Left ventricle myocardium inferior (tissue), 1 donor: ENCODE measurements at regions not wholly inside any gene's neighbourhood (a gene's known extent, or its start where the extent isn't known, plus 50 kb on each side); places are given as distances from the start of the nearest gene placed in this dataset.

Experiments used
- DNase-seq: peaks from one replicate; pipeline ENCODE4 v3.0.0-alpha.2; 2020
- H3K27ac ChIP-seq: fragments of 200-600 bp; replicated peaks from 2 replicates; pipeline ENCODE4 v1.8.0; 2021
- H3K27me3 ChIP-seq: fragments of 200-600 bp; 2 replicates; pipeline ENCODE4 v1.8.0; 2021; ENCODE audit warnings: low read depth
- H3K36me3 ChIP-seq: fragments of 200-600 bp; 2 replicates; pipeline ENCODE4 v1.8.0; 2021
- H3K4me1 ChIP-seq: fragments of 200-600 bp; 2 replicates; pipeline ENCODE4 v1.8.0; 2021
- H3K4me3 ChIP-seq: fragments of 200-600 bp; 2 replicates; pipeline ENCODE4 v1.8.0; 2021; ENCODE audit warnings: mild to moderate bottlenecking, moderate library complexity
- H3K9me3 ChIP-seq: fragments of 200-600 bp; replicated peaks from 2 replicates; pipeline ENCODE4 v1.8.0; 2021
- CTCF ChIP-seq: fragments of 200-600 bp; IDR thresholded peaks from 2 replicates; pipeline ENCODE4 v1.8.0; 2021; ENCODE audit warnings: antibody characterized with exemption, mild to moderate bottlenecking, borderline replicate concordance
- intact Hi-C: fragments of 100-400 bp; cut with micrococcal nuclease; formaldehyde crosslinking; loops from one replicate; pipeline ENCODE4 v1.11.0; 2022
- donor health status: DM: no; HTN: yes; CAD: no; lungs with severe emphysema.

- H3K27ac ChIP-seq, result no peak overlapping the region
- intact Hi-C loops, result no loop called here
- no peak overlapping the region for H3K4me3 ChIP-seq
- no peaks in the 10 kb centered on the region for H3K27me3 ChIP-seq
- H3K4me1 ChIP-seq, result peaks cover 10% of the 10 kb centered on the region
- DNase-seq, result no peak
- peaks cover 10% of the 10 kb centered on the region for H3K9me3 ChIP-seq
- H3K36me3 ChIP-seq, result no peaks in the 10 kb centered on the region
- no peak for TF ChIP-seq CTCF
Measured at GRCh38 chr9:105069696-105070095, 141.7 kb upstream of the ABCA1 start.

- no peak overlapping the region for H3K4me3 ChIP-seq
- no peak for TF ChIP-seq CTCF
- DNase-seq, result no peak
- H3K36me3 ChIP-seq, result no peaks in the 10 kb centered on the region
- peaks cover 6% of the 10 kb centered on the region for H3K4me1 ChIP-seq
- intact Hi-C loops, result no loop called here
- H3K27me3 ChIP-seq, result no peaks in the 10 kb centered on the region
- H3K27ac ChIP-seq, result no peak overlapping the region
- peaks cover 10% of the 10 kb centered on the region for H3K9me3 ChIP-seq
Measured at GRCh38 chr9:105070176-105070575, 142.2 kb upstream of the ABCA1 start.

GRCh38 chr9:105072476-105072875 is 144.5 kb upstream of the ABCA1 start:
- Histone ChIP-seq H3K9me3 (peaks cover 9% of the 10 kb centered on the region), H3K4me3 (no peak overlapping the region), H3K27me3 (no peaks in the 10 kb centered on the region), H3K36me3 (no peaks in the 10 kb centered on the region), H3K27ac (no peak overlapping the region), H3K4me1 (no peaks in the 10 kb centered on the region)
- intact Hi-C loops, result no loop called here
- no peak for TF ChIP-seq CTCF
- DNase-seq, result no peak

- no peaks in the 10 kb centered on the region for H3K27me3 ChIP-seq
- TF ChIP-seq CTCF, result no peak
- H3K9me3 ChIP-seq, result peaks cover 2% of the 10 kb centered on the region
- intact Hi-C loops, result no loop called here
- no peak overlapping the region for H3K27ac ChIP-seq
- no peaks in the 10 kb centered on the region for H3K36me3 ChIP-seq
- no peak overlapping the region for H3K4me3 ChIP-seq
- no peaks in the 10 kb centered on the region for H3K4me1 ChIP-seq
- no peak for DNase-seq
Measured at GRCh38 chr9:105073147-105073546, 145.2 kb upstream of the ABCA1 start.

- no peaks in the 10 kb centered on the region for H3K9me3 ChIP-seq
- no peak overlapping the region for H3K4me3 ChIP-seq
- intact Hi-C loops, result no loop called here
- no peak for DNase-seq
- no peak for TF ChIP-seq CTCF
- H3K36me3 ChIP-seq, result no peaks in the 10 kb centered on the region
- H3K4me1 ChIP-seq, result no peaks in the 10 kb centered on the region
- no peaks in the 10 kb centered on the region for H3K27me3 ChIP-seq
- H3K27ac ChIP-seq, result no peak overlapping the region
Measured at GRCh38 chr9:105074491-105074890, 146.5 kb upstream of the ABCA1 start.

- H3K4me3 ChIP-seq, result no peak overlapping the region
- no peak for DNase-seq
- H3K36me3 ChIP-seq, result no peaks in the 10 kb centered on the region
- intact Hi-C loops, result no loop called here
- no peaks in the 10 kb centered on the region for H3K27me3 ChIP-seq
- H3K27ac ChIP-seq, result no peak overlapping the region
- no peak for TF ChIP-seq CTCF
- no peaks in the 10 kb centered on the region for H3K4me1 ChIP-seq
- H3K9me3 ChIP-seq, result no peaks in the 10 kb centered on the region
Measured at GRCh38 chr9:105076729-105077128, 148.8 kb upstream of the ABCA1 start.
